HG03025 (cell line): ENCODE measurements at regions not wholly inside any gene's neighbourhood (a gene's known extent, or its start where the extent isn't known, plus 50 kb on each side); places are given as distances from the start of the nearest gene placed in this dataset.

Experiments
- ATAC-seq: cut with Tn5 transposase; IDR thresholded peaks from one replicate; pipeline ENCODE4 v1.9.1; 2021; ENCODE audit warnings: mild to moderate bottlenecking, moderate library complexity; ENCODE audit not compliant: unreplicated experiment, low FRiP score

- no peak for ATAC-seq
These were observed 533.4 kb upstream of the GRIA1 start for GRCh38 chr5:152956943-152957613.

GRCh38 chr5:152978141-152978835 is 512.2 kb upstream of the GRIA1 start:
- ATAC-seq = no peak

GRCh38 chr5:152987131-152987530 is 503.3 kb upstream of the GRIA1 start:
- no peak for ATAC-seq

- ATAC-seq = no peak
These were observed 500.3 kb upstream of the GRIA1 start for GRCh38 chr5:152990217-152990616.

GRCh38 chr5:152990649-152991048 is 499.8 kb upstream of the GRIA1 start:
- ATAC-seq = no peak

GRCh38 chr5:152994033-152994680 is 496.3 kb upstream of the GRIA1 start:
- no peak for ATAC-seq

GRCh38 chr5:152995214-152995725 is 495.2 kb upstream of the GRIA1 start:
- no peak for ATAC-seq

GRCh38 chr5:153005711-153006110 is 484.8 kb upstream of the GRIA1 start:
- ATAC-seq = no peak

- ATAC-seq = no peak
These were observed 483.8 kb upstream of the GRIA1 start for GRCh38 chr5:153006681-153007080.

GRCh38 chr5:153014194-153014593 is 476.3 kb upstream of the GRIA1 start:
- no peak for ATAC-seq

- ATAC-seq = no peak
These were observed 472.3 kb upstream of the GRIA1 start for GRCh38 chr5:153018121-153018520.

GRCh38 chr5:153030755-153031725 is 459.4 kb upstream of the GRIA1 start:
- ATAC-seq = no peak

- no peak for ATAC-seq
These were observed 451.0 kb upstream of the GRIA1 start for GRCh38 chr5:153039501-153039900.

- no peak for ATAC-seq
These were observed 446.6 kb upstream of the GRIA1 start for GRCh38 chr5:153043886-153044285.

GRCh38 chr5:153050496-153051179 is 439.8 kb upstream of the GRIA1 start:
- ATAC-seq = no peak

GRCh38 chr5:153066281-153066680 is 424.2 kb upstream of the GRIA1 start:
- ATAC-seq = no peak

- no peak for ATAC-seq
These were observed 422.6 kb upstream of the GRIA1 start for GRCh38 chr5:153067869-153068268.

GRCh38 chr5:153079396-153079795 is 411.1 kb upstream of the GRIA1 start:
- ATAC-seq = no peak

- ATAC-seq = no peak
These were observed 409.5 kb upstream of the GRIA1 start for GRCh38 chr5:153080940-153081339.

GRCh38 chr5:153081385-153081784 is 409.1 kb upstream of the GRIA1 start:
- ATAC-seq = no peak
